HG02763 (cell line): ENCODE measurements at regions not wholly inside any gene's neighbourhood (a gene's known extent, or its start where the extent isn't known, plus 50 kb on each side); places are given as distances from the start of the nearest gene placed in this dataset.

Experiments
- ATAC-seq: cut with Tn5 transposase; IDR thresholded peaks from one replicate; pipeline ENCODE4 v1.9.1; 2021; ENCODE audit warnings: mild to moderate bottlenecking, moderate library complexity; ENCODE audit not compliant: unreplicated experiment

GRCh38 chr14:97604731-97605130 lies 807.5 kb downstream of the VRK1 start:
- no peak for ATAC-seq

GRCh38 chr14:97618401-97618800 lies 821.2 kb downstream of the VRK1 start:
- ATAC-seq = no peak

GRCh38 chr14:97618917-97619690 lies 821.9 kb downstream of the VRK1 start:
- ATAC-seq = no peak

GRCh38 chr14:97620066-97620465 lies 822.9 kb downstream of the VRK1 start:
- ATAC-seq = no peak

GRCh38 chr14:97624985-97625384 lies 827.8 kb downstream of the VRK1 start:
- no peak for ATAC-seq

- no peak for ATAC-seq
Observed at GRCh38 chr14:97625477-97625876, 828.3 kb downstream of the VRK1 start.

- ATAC-seq = no peak
Observed at GRCh38 chr14:97626088-97626487, 828.9 kb downstream of the VRK1 start.

- no peak for ATAC-seq
Observed at GRCh38 chr14:97630249-97630648, 833.1 kb downstream of the VRK1 start.

GRCh38 chr14:97633131-97633738 lies 836.1 kb downstream of the VRK1 start:
- ATAC-seq = no peak

- ATAC-seq = no peak
Observed at GRCh38 chr14:97634751-97635150, 837.6 kb downstream of the VRK1 start.

GRCh38 chr14:97638864-97639263 lies 841.7 kb downstream of the VRK1 start:
- ATAC-seq = no peak

GRCh38 chr14:97640031-97640430 lies 842.8 kb downstream of the VRK1 start:
- no peak for ATAC-seq

- no peak for ATAC-seq
Observed at GRCh38 chr14:97641827-97642226, 844.6 kb downstream of the VRK1 start.

- no peak for ATAC-seq
Observed at GRCh38 chr14:97642631-97643030, 845.4 kb downstream of the VRK1 start.

- no peak for ATAC-seq
Observed at GRCh38 chr14:97644365-97644764, 847.2 kb downstream of the VRK1 start.

- no peak for ATAC-seq
Observed at GRCh38 chr14:97649752-97650151, 852.6 kb downstream of the VRK1 start.

GRCh38 chr14:97655169-97655948 lies 858.2 kb downstream of the VRK1 start:
- no peak for ATAC-seq

GRCh38 chr14:97657609-97658008 lies 860.4 kb downstream of the VRK1 start:
- no peak for ATAC-seq

GRCh38 chr14:97687944-97688630 lies 890.9 kb downstream of the VRK1 start:
- ATAC-seq = no peak

- ATAC-seq = no peak
Observed at GRCh38 chr14:97688631-97689336, 891.6 kb downstream of the VRK1 start.

- ATAC-seq = no peak
Observed at GRCh38 chr14:97692084-97692483, 894.9 kb downstream of the VRK1 start.
